Hematopoietic multipotent progenitor cell treated with erythropoietin and hydrocortisone succinate and interleukin-3 and kit ligand, for 17 days (in vitro differentiated cells): ENCODE measurements at regions not wholly inside any gene's neighbourhood (a gene's known extent, or its start where the extent isn't known, plus 50 kb on each side); places are given as distances from the start of the nearest gene placed in this dataset.
"Not testable (repeated sequence)": the region's sequence is repeated elsewhere in the genome, so short reads cannot be mapped to it uniquely, and the experiment has no call there.

Experiments used
- DNase-seq: peaks from one replicate; pipeline ENCODE4 v3.0.0-alpha.2; 2015; ENCODE audit warnings: low spot score

GRCh38 chr5:102666164-102666946, 88.8 kb upstream of the PAM start:
- DNase-seq: no peak

DNA sequence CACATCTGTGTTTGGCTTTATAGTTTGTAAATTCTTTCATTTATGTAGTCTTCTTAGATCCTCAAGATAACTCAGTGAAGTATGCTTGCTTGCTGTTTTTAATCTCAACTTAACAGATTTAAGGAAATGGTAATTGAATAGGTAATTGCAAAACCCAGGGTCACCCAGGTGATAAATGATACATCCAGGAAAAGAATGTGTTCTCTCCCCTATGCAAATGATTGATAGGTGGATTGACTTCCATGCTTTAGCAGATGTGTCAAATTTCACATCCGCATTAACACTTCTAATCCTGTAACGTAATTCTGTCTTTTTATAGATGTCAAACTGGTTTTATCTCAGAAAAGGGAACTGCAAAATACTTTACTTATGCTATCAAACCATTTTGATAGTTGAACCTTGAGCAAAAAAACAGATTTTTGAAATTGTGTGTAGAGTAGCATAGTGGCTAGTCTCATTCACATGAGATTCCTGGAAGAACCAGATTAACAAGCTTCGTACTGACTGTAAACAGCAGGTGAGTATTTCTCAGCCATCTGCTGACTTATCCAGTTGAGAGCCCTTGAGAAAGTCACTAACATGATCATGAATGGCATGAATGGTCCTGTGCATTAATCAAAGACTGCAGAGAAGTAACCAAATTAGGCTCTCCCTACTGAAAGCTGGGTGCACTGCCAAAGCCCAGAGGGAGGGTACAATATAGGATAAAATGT, 86.7 kb upstream of the PAM start:
- DNase-seq: no peak

DNA sequence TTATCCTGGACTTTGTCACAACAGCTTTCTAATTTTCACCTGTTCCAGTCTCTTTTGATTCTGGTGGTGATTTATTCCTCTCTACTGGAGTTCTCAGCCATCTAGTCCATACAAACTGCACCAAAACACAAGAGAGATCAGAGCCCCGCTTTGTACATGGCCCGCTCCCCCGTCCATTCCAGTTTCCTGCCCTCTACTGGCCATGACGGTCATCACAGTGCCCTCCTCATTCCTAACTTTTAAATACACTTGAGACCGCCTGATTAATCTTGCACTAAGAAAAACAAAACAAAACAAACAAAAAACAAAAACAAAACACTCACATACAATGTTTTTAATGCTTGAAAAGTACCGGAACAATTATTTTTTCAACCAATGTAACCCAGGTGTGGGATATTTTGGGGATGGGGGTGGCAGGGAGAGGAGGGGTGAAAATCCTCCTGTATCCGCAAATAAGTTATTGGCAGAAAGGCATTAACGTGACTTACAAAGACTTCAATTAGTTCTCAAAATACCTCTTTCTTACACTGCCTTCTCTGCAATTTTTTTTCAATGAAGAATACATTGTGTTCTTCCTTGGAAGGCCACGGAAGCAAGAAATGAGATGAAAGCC, 84.8 kb upstream of the PAM start:
- no peak for DNase-seq

DNA sequence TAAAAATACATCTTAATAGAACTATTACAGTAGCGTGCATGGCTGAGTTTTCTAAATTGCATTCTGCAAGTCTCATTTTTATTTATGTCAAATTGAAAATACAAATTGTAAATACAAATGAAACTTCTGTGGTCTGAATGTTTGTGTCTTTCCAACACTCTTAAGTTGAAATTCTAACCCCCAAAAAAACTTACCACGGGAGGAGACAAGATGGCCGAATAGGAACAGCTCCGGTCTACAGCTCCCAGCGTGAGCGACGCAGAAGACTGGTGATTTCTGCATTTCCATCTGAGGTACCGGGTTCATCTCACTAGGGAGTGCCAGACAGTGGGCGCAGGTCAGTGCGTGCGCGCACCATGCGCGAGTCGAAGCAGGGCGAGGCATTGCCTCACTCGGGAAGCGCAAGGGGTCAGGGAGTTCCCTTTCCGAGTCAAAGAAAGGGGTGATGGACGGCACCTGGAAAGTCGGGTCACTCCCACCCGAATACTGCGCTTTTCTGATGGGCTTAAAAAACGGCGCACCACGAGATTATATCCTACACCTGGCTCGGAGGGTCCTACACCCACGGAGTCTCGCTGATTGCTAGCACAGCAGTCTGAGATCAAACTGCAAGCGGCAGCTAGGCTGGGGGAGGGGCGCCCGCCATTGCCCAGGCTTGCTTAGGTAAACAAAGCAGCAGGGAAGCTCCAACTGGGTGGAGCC, 83.9 kb upstream of the PAM start:
- not testable (repeated sequence) for DNase-seq

DNA sequence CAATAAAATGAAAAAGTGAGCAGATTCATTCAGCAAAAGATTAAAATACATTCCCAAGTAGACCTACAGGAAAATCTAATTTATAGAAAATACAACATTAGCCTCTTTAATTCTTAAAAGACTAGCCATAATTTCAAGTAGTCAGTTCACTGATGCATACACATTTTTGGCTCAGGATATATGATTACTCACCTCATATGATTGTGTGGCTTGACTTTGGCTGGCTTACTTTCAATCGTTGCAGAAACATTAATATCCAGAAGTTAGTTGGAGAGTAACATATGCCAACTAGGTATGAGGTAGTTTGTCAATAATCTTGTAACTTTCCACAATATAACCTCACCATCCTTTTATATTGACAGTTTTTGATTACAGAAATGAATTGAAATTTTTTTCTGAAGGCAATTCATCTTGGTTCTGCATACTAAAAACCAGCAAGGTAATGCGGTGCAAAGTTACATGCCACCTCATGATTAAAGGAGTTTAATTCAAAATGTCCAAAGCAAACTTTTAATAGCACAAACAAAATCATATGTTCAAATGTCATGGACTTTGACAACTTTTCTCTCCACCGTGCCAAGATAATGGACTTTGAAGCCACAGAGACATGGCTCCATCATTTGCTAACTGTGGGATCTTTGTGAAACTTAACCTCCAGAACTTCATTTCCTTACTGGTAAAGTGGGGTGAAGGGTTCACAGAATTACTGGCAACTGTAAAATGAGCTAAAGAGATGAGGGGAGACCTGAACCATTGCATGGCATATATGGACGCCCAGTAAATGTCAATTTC, 76.6 kb upstream of the PAM start:
- no peak for DNase-seq

DNA sequence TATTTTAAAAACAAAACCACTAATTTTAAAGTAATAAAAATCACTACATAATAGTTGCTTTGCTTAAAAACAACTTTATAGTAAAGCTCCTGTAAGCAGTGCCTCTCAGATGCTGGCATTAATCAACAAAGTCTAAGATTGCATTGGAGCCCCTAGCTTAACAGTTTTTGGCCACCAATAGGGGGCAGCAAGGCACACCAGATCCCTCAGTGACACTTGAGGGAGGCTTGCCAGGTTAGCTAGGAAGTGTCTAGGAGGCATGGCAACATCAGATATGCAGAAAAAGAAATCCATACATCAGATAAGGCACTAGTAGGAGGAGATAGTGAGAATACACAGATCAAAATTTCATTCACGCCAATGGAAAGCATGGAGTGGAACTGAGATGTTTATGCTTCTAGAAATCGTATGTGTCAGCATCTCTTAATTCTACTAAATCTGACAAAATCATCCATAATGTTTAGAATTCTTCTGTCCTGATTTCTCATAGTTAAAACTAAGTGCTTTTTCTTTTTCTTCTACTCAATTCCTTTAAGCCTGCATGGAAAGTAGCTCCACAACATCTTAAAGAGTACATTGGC, 73.6 kb upstream of the PAM start:
- peak; percentile 42 for DNase-seq

DNA sequence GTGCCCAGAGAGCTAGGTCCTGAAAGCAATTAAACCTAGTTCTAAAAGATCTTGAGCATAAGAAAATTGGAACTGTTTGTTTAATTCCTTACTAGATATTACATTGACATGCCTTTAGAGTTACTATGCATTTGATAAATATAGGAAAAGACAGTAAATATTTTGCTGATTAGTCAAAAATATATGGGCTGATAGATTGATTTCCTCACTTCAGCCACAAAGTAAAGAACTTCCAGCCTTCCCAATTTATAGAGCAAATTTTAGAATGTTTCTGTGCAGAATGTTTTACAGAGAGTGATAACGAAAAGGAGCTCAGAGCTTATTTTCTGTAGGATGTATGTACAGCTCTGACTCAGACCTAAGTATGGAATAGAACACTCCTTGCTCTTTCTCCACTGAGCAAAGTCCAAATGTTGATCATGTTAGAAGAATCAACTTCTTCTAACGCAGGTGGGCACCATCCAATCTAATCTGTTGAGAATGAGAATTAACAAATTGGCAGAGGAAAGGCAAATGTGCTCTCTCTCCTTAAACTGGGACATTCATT, 72.9 kb upstream of the PAM start:
- no peak for DNase-seq

DNA sequence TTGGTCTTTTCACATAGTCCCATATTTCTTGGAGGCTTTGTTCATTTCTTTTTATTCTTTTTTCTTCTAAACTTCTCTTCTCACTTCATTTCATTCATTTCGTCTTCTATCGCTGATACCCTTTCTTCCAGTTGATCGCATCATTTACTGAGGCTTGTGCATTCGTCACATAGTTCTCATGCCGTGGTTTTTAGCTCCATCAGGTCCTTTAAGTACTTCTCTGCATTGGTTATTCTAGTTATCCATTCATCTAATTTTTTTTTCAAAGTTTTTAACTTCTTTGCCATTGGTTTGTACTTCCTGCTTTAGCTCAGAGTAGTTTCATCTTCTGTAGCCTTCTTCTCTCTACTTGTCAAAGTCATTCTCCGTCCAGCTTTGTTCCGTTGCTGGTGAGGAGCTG, 67.0 kb upstream of the PAM start:
- not testable (repeated sequence) for DNase-seq

DNA sequence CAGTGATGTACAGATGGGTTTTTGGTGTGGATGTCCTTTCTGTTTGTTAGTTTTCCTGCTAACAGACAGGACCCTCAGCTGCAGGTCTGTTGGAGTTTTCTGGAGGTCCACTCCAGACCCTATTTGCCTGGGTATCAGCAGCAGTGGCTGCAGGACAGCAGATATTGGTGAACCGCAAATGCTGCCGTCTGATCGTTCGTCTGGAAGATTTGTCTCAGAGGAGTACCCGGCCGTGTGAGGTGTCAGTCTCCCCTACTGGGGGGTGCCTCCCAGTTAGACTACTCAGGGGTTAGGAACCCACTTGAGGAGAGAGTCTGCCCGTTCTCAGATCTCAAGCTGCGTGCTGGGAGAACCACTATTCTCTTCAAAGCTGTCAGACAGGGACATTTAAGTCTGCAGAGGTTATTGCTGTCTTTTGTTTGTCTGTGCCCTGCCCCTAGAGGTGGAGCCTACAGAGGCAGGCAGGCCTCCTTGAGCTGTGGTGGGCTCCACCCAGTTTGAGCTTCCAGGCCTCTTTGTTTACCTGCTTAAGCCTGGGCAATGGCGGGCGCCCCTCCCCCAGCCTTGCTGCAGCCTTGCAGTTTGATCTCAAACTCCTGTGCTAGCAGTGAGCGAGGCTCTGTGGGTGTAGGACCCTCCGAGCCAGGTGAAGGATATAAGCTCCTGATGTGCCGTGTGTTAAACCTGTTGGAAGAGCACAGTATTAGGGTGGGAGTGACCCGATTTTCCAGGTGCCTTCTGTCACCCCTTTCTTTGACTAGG, 66.3 kb upstream of the PAM start:
- DNase-seq: not testable (repeated sequence)

DNA sequence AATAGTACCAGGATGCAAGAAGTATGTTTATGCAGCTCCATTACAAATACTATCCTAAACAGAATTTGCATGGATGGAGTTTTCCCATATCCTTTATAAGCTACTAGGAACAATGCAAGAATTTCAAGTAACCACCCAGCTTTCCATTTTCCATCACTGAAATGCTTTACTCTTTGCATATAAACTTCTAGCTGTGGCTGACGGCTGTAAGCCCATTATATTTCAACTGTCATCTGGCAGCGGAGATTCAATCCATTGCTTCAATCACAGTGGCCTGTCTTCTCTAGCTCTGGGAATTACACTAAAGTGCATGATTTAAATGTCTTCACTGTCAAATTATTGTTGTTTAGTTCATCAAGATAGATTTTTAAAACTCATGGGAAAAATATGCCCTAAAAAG, 64.2 kb upstream of the PAM start:
- DNase-seq: no peak

DNA sequence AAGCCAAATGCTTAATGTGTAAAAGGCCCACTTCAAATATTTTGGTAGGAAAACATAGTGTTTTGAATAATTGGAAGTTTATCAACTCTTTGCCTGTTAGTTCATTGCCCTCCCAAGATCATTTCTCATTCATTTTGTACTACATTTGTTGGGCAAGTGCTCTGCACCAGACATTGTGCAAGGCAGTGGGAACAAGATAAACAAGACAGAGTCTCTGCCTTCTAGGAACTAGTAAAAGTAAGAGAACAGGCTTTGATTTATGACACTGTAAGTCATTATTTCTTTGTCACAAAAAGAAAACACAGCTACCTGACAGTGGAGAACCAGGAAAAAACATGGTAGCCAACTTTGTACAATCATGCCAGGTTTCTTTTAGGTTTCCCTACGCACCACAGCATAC, 63.7 kb upstream of the PAM start:
- no peak for DNase-seq

DNA sequence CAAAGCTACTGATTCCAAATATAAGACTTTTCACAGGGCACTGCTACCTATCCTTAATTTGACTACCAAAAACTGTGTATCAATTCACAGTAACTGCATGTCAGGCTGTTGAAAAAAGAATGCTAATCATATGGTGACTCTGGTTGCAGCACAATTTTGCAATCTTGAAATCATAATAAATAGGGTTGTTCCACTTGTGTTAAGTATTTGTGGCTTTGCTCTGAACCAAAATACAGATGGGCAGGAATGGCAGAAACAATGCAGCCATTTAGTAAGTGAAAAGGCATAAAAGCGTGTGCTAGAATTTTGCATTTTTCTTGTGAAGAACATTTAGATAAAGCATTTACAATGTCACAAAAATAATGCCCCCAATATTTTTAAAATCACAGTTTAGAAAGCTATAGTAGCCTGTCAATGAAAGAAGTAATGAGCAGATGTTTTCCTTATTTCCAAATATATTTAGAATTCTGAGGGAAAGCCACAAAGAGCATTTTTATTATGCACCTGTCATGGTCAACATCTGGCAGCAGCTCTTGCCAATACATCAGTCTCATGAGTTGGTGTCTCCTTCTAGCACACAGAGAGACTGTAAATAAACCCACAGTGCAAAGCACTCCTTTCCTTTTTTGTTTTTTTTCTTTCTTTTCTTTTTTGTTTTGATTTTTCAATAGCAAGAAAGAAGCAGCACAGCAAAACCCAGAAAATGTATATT, 54.8 kb upstream of the PAM start:
- DNase-seq: no peak

DNA sequence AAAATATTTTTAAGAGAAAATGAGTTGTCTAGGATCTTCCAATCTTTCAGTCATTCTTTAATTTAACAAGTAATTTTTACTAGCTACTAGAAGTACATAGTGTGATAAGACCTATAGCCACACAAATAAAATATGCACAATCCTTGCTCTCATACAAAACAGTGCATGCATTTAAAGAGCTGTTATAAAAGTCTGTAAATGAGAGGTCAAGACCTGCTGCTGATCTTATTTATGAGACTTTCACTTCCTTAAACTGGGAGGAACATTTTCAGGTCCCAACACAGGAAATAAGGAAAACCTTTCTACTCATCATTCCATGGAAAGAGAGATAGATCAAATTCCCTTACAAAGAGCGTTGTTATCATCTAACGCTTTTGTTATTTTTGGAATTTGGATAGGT, 54.2 kb upstream of the PAM start:
- DNase-seq: no peak

DNA sequence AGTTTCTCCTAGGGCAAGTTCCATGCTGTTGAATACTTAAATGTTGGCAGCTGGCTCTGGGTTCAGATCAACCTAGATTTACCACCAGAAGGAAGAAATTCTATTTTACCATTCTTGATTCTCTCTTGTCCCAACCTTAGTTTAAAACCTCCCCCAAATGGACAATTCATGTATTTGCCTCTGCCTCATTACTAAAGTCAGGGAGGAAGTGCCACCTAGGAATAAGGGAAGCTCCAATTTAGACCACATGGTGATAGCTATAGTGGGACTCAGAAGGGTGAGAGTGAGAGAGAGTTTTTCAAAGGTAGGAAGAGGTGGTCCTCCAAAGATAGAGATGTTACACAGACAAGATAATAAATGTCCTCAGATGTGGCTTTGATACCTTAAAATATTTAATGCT, 53.4 kb upstream of the PAM start:
- no peak for DNase-seq
